ENCODE measurements at regions not wholly inside any gene's neighbourhood (a gene's known extent, or its start where the extent isn't known, plus 50 kb on each side); places are given as distances from the start of the nearest gene placed in this dataset.

DNA sequence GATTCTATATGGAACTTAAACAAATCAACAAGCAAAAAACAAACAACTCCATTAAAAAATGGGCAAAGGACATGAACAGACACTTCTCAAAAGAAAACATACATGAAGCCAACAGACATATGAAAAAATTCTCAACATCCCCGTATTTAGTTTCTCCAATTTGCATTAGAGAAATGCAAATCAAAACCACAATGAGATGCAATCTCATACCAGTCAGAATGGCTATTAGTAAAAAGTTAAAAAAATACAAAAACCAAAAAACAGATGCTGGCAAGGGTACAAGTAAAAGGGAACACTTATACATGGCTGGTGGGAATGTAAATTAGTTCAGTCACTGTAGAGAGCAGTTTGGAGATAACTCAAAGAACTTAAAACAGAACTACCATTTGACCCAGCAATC, 342.1 kb upstream of the NUDT12 start:
- TF ChIP-seq CTCF (IDR thresholded peaks at IDR 0.05) (no peak), POLR2AphosphoS5 (IDR thresholded peaks at IDR 0.05) (no peak), POLR2A (IDR thresholded peaks at IDR 0.05) (no peak), EP300 (IDR thresholded peaks at IDR 0.05) (no peak)

Data from sigmoid colon (tissue), 4 donors.